Naive thymus-derived CD4-positive, alpha-beta T cell (primary cell): ENCODE measurements at regions not wholly inside any gene's neighbourhood (a gene's known extent, or its start where the extent isn't known, plus 50 kb on each side); places are given as distances from the start of the nearest gene placed in this dataset.

Experiments
- ATAC-seq: fragments of 150-1000 bp; cut with Tn5 transposase; 2 replicates; pipeline ENCODE4 v1.10.0; 2021; ENCODE audit warnings: mild to moderate bottlenecking, moderate library complexity
- CTCF ChIA-PET: fragments of 350-600 bp; sonication (Branson Sonifier 250); formaldehyde crosslinking; loops from one replicate; lab custom pipeline; 2021; ENCODE audit warnings: antibody characterized with exemption; lab: Charles Lee
- POLR2A ChIA-PET: fragments of 350-600 bp; sonication (Branson Sonifier 250); formaldehyde crosslinking; loops from one replicate; lab custom pipeline; 2021; ENCODE audit warnings: antibody characterized with exemption, inconsistent platforms; lab: Charles Lee
- DNase-seq, 9 donors: peaks; one replicate each; pipeline versions ENCODE4 v3.0.0 to v3.0.0-alpha.2; 2020 to 2022; ENCODE audit warnings: mixed read lengths in 1 of 9
- H3K27ac ChIP-seq: one replicate; pipeline ENCODE4 v1.7.0; 2013; ENCODE audit warnings: mild to moderate bottlenecking, low read depth, low read length, moderate library complexity
- H3K27me3 ChIP-seq, 2 donors: one replicate each; pipeline ENCODE4 v1.7.0; 2013; ENCODE audit warnings: low read length in 2 of 2, mild to moderate bottlenecking in 2 of 2, moderate library complexity in 2 of 2; ENCODE audit not compliant: control insufficient read depth in 2 of 2, insufficient read depth in 2 of 2
- H3K36me3 ChIP-seq, 3 experiments: 1 replicate in 2 of 3; 2 replicates in 1 of 3; pipeline ENCODE4 v1.7.0; 2013; ENCODE audit warnings: low read length in 3 of 3, mild to moderate bottlenecking in 3 of 3, moderate library complexity in 1 of 3; ENCODE audit not compliant: insufficient read depth in 3 of 3, control insufficient read depth in 2 of 3
- H3K4me1 ChIP-seq, 2 donors: one replicate each; pipeline ENCODE4 v1.7.0; 2013; ENCODE audit warnings: low read length in 2 of 2, mild to moderate bottlenecking in 2 of 2, moderate library complexity in 1 of 2; ENCODE audit not compliant: control insufficient read depth in 2 of 2, insufficient read depth in 2 of 2
- H3K4me3 ChIP-seq: 2 replicates; pipeline ENCODE4 v1.7.0; 2013; ENCODE audit warnings: mild to moderate bottlenecking, low read length
- H3K9me3 ChIP-seq, 3 experiments: 1 replicate in 2 of 3; 2 replicates in 1 of 3; pipeline ENCODE4 v1.7.0; 2013; ENCODE audit warnings: low read length in 3 of 3; ENCODE audit not compliant: control insufficient read depth in 2 of 3
- H3K27ac Mint-ChIP-seq, 9 donors: one replicate each; pipeline ENCODE4 v1.8.0; 2020 to 2022; ENCODE audit warnings: mixed read lengths in 9 of 9, mild to moderate bottlenecking in 8 of 9, moderate library complexity in 5 of 9, inconsistent platforms in 2 of 9
- H3K27me3 Mint-ChIP-seq, 5 donors: one replicate each; pipeline ENCODE4 v1.8.0; 2021 to 2022; ENCODE audit warnings: mixed read lengths in 5 of 5, mild to moderate bottlenecking in 1 of 5
- H3K36me3 Mint-ChIP-seq, 5 donors: one replicate each; pipeline ENCODE4 v1.8.0; 2020 to 2022; ENCODE audit warnings: mixed read lengths in 5 of 5, mild to moderate bottlenecking in 3 of 5, inconsistent platforms in 1 of 5
- H3K4me1 Mint-ChIP-seq, 7 donors: one replicate each; pipeline ENCODE4 v1.8.0; 2020 to 2022; ENCODE audit warnings: mixed read lengths in 7 of 7, mild to moderate bottlenecking in 3 of 7, inconsistent platforms in 1 of 7
- H3K4me3 Mint-ChIP-seq, 10 donors: one replicate each; pipeline ENCODE4 v1.8.0; 2020 to 2022; ENCODE audit warnings: mild to moderate bottlenecking in 10 of 10, mixed read lengths in 10 of 10, moderate library complexity in 6 of 10, inconsistent platforms in 2 of 10
- H3K9me3 Mint-ChIP-seq, 11 donors: one replicate each; pipeline ENCODE4 v1.8.0; 2020 to 2022; ENCODE audit warnings: mixed read lengths in 11 of 11, mild to moderate bottlenecking in 4 of 11, inconsistent platforms in 1 of 11, moderate library complexity in 1 of 11
- intact Hi-C, 2 donors: fragments of 100-400 bp; cut with micrococcal nuclease; formaldehyde crosslinking; loops; one replicate each; pipeline ENCODE4 v1.15.1; 2023

DNA sequence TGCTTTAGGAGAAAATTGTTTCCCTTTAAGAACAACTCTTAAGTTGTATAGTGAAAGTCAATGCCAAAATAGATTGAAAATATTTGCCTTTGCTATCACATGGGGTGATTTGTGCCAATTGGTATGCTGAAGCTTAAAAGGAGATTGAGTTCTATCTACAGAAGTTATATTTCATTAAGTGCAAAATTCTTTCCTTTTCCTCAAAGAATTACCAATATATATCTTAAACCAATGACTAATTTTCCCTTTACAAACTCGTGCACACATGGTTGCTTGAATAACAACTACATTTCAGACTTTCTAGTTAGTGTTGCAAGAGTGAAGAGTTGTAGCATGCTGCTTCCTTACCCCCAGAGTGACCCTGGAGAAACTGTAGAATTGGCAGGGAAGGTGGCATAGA lies 990.0 kb upstream of the PABPC4L start:
- no peaks in the 10 kb centered on the region for H3K36me3 ChIP-seq
- Mint-ChIP-seq H3K27ac (no peak overlapping the region), H3K27me3 (no peaks in the 10 kb centered on the region), H3K36me3 (peaks cover 0 to 3% (median 0%) of the 10 kb centered on the region in 5 donors), H3K9me3 (peaks cover 0 to 18% (median 4%) of the 10 kb centered on the region in 11 donors), H3K4me3 (no peak overlapping the region), H3K4me1 (no peaks in the 10 kb centered on the region)
- H3K27me3 ChIP-seq = no peaks in the 10 kb centered on the region
- no peak overlapping the region for H3K4me3 ChIP-seq
- ATAC-seq (no peak), DNase-seq (no peak)
- ChIA-PET POLR2A (no interaction called here), CTCF (no interaction called here)
- intact Hi-C loops = no loop called here
- H3K9me3 ChIP-seq = no peaks in the 10 kb centered on the region
- no peaks in the 10 kb centered on the region for H3K4me1 ChIP-seq
- no peak overlapping the region for H3K27ac ChIP-seq

GRCh38 chr4:135186002-135186401 lies 984.4 kb upstream of the PABPC4L start:
- Histone ChIP-seq H3K27ac (no peak overlapping the region), H3K36me3 (no peaks in the 10 kb centered on the region), H3K4me3 (no peak overlapping the region), H3K9me3 (no peaks in the 10 kb centered on the region), H3K27me3 (no peaks in the 10 kb centered on the region), H3K4me1 (no peaks in the 10 kb centered on the region)
- POLR2A ChIA-PET = no interaction called here
- ATAC-seq (no peak), DNase-seq (no peak)
- H3K36me3 Mint-ChIP-seq = no peaks in the 10 kb centered on the region
- no peaks in the 10 kb centered on the region for H3K27me3 Mint-ChIP-seq
- intact Hi-C loops = no loop called here
- CTCF ChIA-PET = no interaction called here
- no peak overlapping the region for H3K27ac Mint-ChIP-seq
- H3K4me3 Mint-ChIP-seq = no peak overlapping the region
- no peaks in the 10 kb centered on the region for H3K4me1 Mint-ChIP-seq
- peaks cover 0 to 19% (median 5%) of the 10 kb centered on the region in 11 donors for H3K9me3 Mint-ChIP-seq

DNA sequence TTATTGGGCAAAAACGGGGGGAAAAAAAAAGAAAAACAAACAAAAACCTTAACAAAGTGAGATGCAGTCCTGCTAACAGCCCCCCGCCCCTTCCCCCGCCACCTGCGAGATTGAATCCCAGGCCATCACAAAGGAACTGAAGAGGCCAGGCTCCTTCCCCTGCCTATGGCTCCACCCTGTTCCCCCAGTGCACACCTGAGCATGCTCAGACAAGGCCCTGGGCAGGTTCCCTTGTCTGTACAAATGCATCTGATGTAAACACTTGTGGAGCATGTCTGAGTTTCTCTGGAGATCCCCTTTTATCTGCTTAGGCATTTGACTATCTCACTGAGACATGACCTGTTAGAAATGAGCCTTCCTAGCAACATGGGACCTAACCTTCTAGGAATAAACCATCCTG lies 983.7 kb upstream of the PABPC4L start:
- intact Hi-C loops = no loop called here
- Mint-ChIP-seq H3K36me3 (no peaks in the 10 kb centered on the region), H3K27ac (no peak overlapping the region), H3K9me3 (peaks cover 0 to 26% (median 7%) of the 10 kb centered on the region in 11 donors), H3K27me3 (no peaks in the 10 kb centered on the region), H3K4me3 (no peak overlapping the region), H3K4me1 (no peaks in the 10 kb centered on the region)
- POLR2A ChIA-PET = no interaction called here
- Histone ChIP-seq H3K27ac (no peak overlapping the region), H3K9me3 (no peaks in the 10 kb centered on the region), H3K4me3 (no peak overlapping the region), H3K36me3 (no peaks in the 10 kb centered on the region), H3K4me1 (no peaks in the 10 kb centered on the region), H3K27me3 (no peaks in the 10 kb centered on the region)
- ATAC-seq (no peak), DNase-seq (no peak)
- CTCF ChIA-PET = no interaction called here

GRCh38 chr4:135184715-135185114 lies 983.1 kb upstream of the PABPC4L start:
- no peaks in the 10 kb centered on the region for H3K4me1 Mint-ChIP-seq
- no peaks in the 10 kb centered on the region for H3K36me3 Mint-ChIP-seq
- ChIA-PET CTCF (no interaction called here), POLR2A (no interaction called here)
- H3K36me3 ChIP-seq = no peaks in the 10 kb centered on the region
- no peaks in the 10 kb centered on the region for H3K9me3 ChIP-seq
- no peak for DNase-seq
- H3K4me3 Mint-ChIP-seq = no peak overlapping the region
- no peaks in the 10 kb centered on the region for H3K27me3 ChIP-seq
- peaks cover 0 to 22% (median 7%) of the 10 kb centered on the region in 11 donors for H3K9me3 Mint-ChIP-seq
- intact Hi-C loops = no loop called here
- no peaks in the 10 kb centered on the region for H3K4me1 ChIP-seq
- no peak overlapping the region for H3K4me3 ChIP-seq
- H3K27me3 Mint-ChIP-seq = no peaks in the 10 kb centered on the region
- peak overlapping the region in 1 of 9 donors; percentile 56 for H3K27ac Mint-ChIP-seq
- ATAC-seq = no peak
- no peak overlapping the region for H3K27ac ChIP-seq

DNA sequence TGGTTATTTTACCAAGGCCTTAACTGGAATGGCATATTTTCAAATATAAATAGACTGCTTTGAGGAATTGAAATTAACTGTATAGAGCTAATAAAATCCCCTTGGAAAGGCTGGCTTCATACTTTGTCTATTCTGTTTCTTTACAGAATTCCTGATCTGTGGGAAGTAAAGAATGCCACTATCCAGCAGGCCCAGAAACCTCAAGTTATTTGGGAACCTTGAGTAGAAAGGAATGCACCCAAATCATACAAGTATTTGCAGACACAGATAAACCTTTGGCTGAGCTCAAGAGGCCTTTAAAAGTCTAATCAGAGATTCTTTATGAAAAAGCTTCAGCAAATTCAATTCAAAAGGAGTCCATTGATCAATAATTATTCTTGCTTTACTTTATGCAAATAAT lies 975.7 kb upstream of the PABPC4L start:
- intact Hi-C loops = no loop called here
- H3K4me1 ChIP-seq = no peaks in the 10 kb centered on the region
- Mint-ChIP-seq H3K4me3 (no peak overlapping the region), H3K9me3 (peaks cover 0 to 16% (median 6%) of the 10 kb centered on the region in 11 donors), H3K27me3 (no peaks in the 10 kb centered on the region), H3K27ac (no peak overlapping the region), H3K36me3 (no peaks in the 10 kb centered on the region), H3K4me1 (no peaks in the 10 kb centered on the region)
- H3K27me3 ChIP-seq = no peaks in the 10 kb centered on the region
- H3K9me3 ChIP-seq = no peaks in the 10 kb centered on the region
- H3K36me3 ChIP-seq = no peaks in the 10 kb centered on the region
- no peak overlapping the region for H3K27ac ChIP-seq
- no peak for ATAC-seq
- ChIA-PET CTCF (interaction anchor here (1.0 kb wide), 1 partner anchor 13 kb away, joined by 3 read pairs; no protein-coding TSS in a partner anchor), POLR2A (no interaction called here)
- DNase-seq = no peak
- H3K4me3 ChIP-seq = no peak overlapping the region

GRCh38 chr4:135166661-135167060 lies 965.1 kb upstream of the PABPC4L start:
- no peaks in the 10 kb centered on the region for H3K27me3 Mint-ChIP-seq
- Histone ChIP-seq H3K4me1 (no peaks in the 10 kb centered on the region), H3K27ac (no peak overlapping the region), H3K4me3 (no peak overlapping the region), H3K27me3 (no peaks in the 10 kb centered on the region), H3K36me3 (no peaks in the 10 kb centered on the region), H3K9me3 (no peaks in the 10 kb centered on the region)
- H3K4me1 Mint-ChIP-seq = no peaks in the 10 kb centered on the region
- DNase-seq = no peak
- no peak for ATAC-seq
- intact Hi-C loops = no loop called here
- H3K9me3 Mint-ChIP-seq = peaks cover 0 to 8% (median 4%) of the 10 kb centered on the region in 11 donors
- POLR2A ChIA-PET = no interaction called here
- H3K27ac Mint-ChIP-seq = no peak overlapping the region
- CTCF ChIA-PET = no interaction called here
- no peak overlapping the region for H3K4me3 Mint-ChIP-seq
- no peaks in the 10 kb centered on the region for H3K36me3 Mint-ChIP-seq

- Mint-ChIP-seq H3K4me1 (no peaks in the 10 kb centered on the region), H3K4me3 (no peak overlapping the region), H3K27ac (no peak overlapping the region), H3K27me3 (no peaks in the 10 kb centered on the region), H3K36me3 (no peaks in the 10 kb centered on the region), H3K9me3 (peaks cover 0 to 6% (median 0%) of the 10 kb centered on the region in 11 donors)
- Histone ChIP-seq H3K4me3 (no peak overlapping the region), H3K36me3 (no peaks in the 10 kb centered on the region), H3K4me1 (no peaks in the 10 kb centered on the region), H3K27ac (no peak overlapping the region), H3K27me3 (no peaks in the 10 kb centered on the region), H3K9me3 (no peaks in the 10 kb centered on the region)
- POLR2A ChIA-PET = no interaction called here
- ATAC-seq (no peak), DNase-seq (no peak)
- intact Hi-C loops = no loop called here
- CTCF ChIA-PET = interaction anchor here (0.7 kb wide), 1 partner anchor 12 kb away, joined by 3 read pairs; no protein-coding TSS in a partner anchor
Measured at GRCh38 chr4:135164601-135165000, 963.0 kb upstream of the PABPC4L start.
